ENCODE measurements at regions not wholly inside any gene's neighbourhood (a gene's known extent, or its start where the extent isn't known, plus 50 kb on each side); places are given as distances from the start of the nearest gene placed in this dataset.

GRCh38 chr16:25487888-25488287 lies 203.9 kb upstream of the HS3ST4 start:
- TF ChIP-seq, protein P1, sequence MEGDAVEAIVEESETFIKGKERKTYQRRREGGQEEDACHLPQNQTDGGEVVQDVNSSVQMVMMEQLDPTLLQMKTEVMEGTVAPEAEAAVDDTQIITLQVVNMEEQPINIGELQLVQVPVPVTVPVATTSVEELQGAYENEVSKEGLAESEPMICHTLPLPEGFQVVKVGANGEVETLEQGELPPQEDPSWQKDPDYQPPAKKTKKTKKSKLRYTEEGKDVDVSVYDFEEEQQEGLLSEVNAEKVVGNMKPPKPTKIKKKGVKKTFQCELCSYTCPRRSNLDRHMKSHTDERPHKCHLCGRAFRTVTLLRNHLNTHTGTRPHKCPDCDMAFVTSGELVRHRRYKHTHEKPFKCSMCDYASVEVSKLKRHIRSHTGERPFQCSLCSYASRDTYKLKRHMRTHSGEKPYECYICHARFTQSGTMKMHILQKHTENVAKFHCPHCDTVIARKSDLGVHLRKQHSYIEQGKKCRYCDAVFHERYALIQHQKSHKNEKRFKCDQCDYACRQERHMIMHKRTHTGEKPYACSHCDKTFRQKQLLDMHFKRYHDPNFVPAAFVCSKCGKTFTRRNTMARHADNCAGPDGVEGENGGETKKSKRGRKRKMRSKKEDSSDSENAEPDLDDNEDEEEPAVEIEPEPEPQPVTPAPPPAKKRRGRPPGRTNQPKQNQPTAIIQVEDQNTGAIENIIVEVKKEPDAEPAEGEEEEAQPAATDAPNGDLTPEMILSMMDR (IDR thresholded peaks at IDR 0.05): no peak
- TF ChIP-seq POLR2A (IDR thresholded peaks at IDR 0.05): no peak
